ENCODE measurements at regions not wholly inside any gene's neighbourhood (a gene's known extent, or its start where the extent isn't known, plus 50 kb on each side); places are given as distances from the start of the nearest gene placed in this dataset.

DNA sequence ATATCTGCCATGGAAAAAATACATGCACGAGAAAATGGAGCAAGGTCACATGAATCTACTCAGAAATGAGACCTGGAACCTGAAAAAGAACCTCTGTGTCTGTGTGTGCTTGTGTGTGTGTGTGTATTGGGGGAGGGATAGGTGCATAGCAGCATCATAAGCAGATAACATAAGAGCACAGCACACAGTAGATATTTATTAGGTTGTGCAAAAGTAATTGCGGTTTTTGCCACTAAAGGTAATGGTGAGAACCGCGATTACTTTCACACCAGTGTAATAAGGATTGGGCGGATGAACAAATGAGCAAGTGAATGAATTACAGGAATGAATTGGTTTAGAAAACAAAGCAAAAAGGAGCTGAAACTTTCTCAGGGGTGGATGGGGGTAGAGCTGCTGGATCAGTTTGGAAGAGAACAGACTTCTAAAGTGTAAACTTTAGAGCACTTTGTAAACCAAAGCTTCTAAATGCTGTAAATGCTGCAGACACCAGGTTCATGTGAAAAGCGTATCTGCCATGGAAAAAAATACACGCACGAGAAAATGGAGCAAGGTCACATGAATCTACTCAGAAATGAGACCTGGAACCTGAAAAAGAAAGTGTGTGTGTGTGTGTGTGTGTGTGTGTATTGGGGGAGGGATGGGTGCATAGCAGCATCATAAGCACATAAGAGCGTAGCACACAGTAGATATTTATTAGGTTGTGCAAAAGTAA lies 156.9 kb downstream of the TOMM20 start:
- no peaks in the 10 kb centered on the region for H4K20me1 ChIP-seq (ENCODE audit: control insufficient read depth, insufficient read depth, insufficient read length)
- peak overlapping the region; percentile 55 for H4K5ac ChIP-seq (ENCODE audit: insufficient read length, low read depth, low read length)
- H2BK20ac ChIP-seq (ENCODE audit: low read depth, low read length, poor library complexity, severe bottlenecking): no peak overlapping the region
- peaks cover 10% of the 10 kb centered on the region; the same call in 1 of the 2 replicates for H3K4me1 ChIP-seq (ENCODE audit: insufficient read depth, low read length)
- no peak overlapping the region for H2AK5ac ChIP-seq (ENCODE audit: insufficient read length, low read length)
- no peak overlapping the region for H4K91ac ChIP-seq (ENCODE audit: insufficient read length, low read depth, low read length)
- peaks cover 1% of the 10 kb centered on the region; the same call in 1 of the 2 replicates for H3K27me3 Mint-ChIP-seq (ENCODE audit: low read depth)
- no peaks in the 10 kb centered on the region for H3K79me2 ChIP-seq (ENCODE audit: insufficient read depth, low read length)
- peak overlapping the region; percentile 62 for H3K27ac ChIP-seq (ENCODE audit: insufficient read length, low read depth, low read length)
- H3K4ac ChIP-seq (ENCODE audit: low read depth, low read length): no peak overlapping the region; the same call in 1 of the 2 replicates
- no peaks in the 10 kb centered on the region; the same call in 1 of the 2 replicates for H3K27me3 ChIP-seq (ENCODE audit: insufficient read depth, low read length)
- H2BK15ac ChIP-seq (ENCODE audit: low read depth, low read length): no peak overlapping the region
- no peak overlapping the region for H3T11ph ChIP-seq (ENCODE audit: low read length)
- no peak overlapping the region for H2AFZ ChIP-seq (ENCODE audit: low read length)
- DNase-seq: no peak
- H3K9ac ChIP-seq (ENCODE audit: extremely low read depth, insufficient read length, low read length): no peak overlapping the region
- no peak overlapping the region; the same call in 1 of the 2 replicates for H3K14ac ChIP-seq (ENCODE audit: insufficient read depth, low read length)
- H3K4me1 Mint-ChIP-seq: peaks cover 42 to 49% of the 10 kb centered on the region in 2 experiments
- no peaks in the 10 kb centered on the region for H3K9me3 ChIP-seq (ENCODE audit: control insufficient read depth, low read depth, low read length)
- no peaks in the 10 kb centered on the region; a peak in 1 of 5 replicates for H3K9me3 Mint-ChIP-seq
- H2BK12ac ChIP-seq (ENCODE audit: insufficient read length, low read depth, low read length): no peak overlapping the region
- H2BK120ac ChIP-seq (ENCODE audit: low read depth, low read length, poor library complexity, severe bottlenecking): no peak overlapping the region
- H3K79me1 ChIP-seq (ENCODE audit: insufficient read depth, low read depth, low read length, poor library complexity, severe bottlenecking): no peaks in the 10 kb centered on the region
- no peaks in the 10 kb centered on the region for H3K36me3 Mint-ChIP-seq (ENCODE audit: insufficient read depth in 1 of 3, low read depth in 3 of 3)
- peak overlapping the region in 2 of 3 experiments; percentile 27 to 97; a peak in 4 of 7 replicates for H3K27ac Mint-ChIP-seq
- no peak overlapping the region for H2BK5ac ChIP-seq (ENCODE audit: insufficient read length, low read length)
- H3K18ac ChIP-seq (ENCODE audit: insufficient read length, low read depth, low read length): peak overlapping the region; percentile 29
- H4K8ac ChIP-seq (replicated peaks; ENCODE audit: insufficient read length, low read depth, low read length): no peak overlapping the region
- TF ChIP-seq, protein P1, sequence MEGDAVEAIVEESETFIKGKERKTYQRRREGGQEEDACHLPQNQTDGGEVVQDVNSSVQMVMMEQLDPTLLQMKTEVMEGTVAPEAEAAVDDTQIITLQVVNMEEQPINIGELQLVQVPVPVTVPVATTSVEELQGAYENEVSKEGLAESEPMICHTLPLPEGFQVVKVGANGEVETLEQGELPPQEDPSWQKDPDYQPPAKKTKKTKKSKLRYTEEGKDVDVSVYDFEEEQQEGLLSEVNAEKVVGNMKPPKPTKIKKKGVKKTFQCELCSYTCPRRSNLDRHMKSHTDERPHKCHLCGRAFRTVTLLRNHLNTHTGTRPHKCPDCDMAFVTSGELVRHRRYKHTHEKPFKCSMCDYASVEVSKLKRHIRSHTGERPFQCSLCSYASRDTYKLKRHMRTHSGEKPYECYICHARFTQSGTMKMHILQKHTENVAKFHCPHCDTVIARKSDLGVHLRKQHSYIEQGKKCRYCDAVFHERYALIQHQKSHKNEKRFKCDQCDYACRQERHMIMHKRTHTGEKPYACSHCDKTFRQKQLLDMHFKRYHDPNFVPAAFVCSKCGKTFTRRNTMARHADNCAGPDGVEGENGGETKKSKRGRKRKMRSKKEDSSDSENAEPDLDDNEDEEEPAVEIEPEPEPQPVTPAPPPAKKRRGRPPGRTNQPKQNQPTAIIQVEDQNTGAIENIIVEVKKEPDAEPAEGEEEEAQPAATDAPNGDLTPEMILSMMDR (conservative IDR thresholded peaks at IDR 0.05): no peak
- H3K56ac ChIP-seq (ENCODE audit: insufficient read length, low read depth, low read length): no peak overlapping the region
- H3K4me3 Mint-ChIP-seq: no peak overlapping the region
- no CpG with 5 or more reads among the region's 9 CpGs for WGBS (ENCODE audit: extremely low coverage, insufficient read length, low lambda C conversion rate)
- peaks cover 3% of the 10 kb centered on the region for H3K23me2 ChIP-seq (ENCODE audit: insufficient read length, low read depth, low read length, poor library complexity, severe bottlenecking)
- H3K4me2 ChIP-seq (ENCODE audit: insufficient read depth, insufficient read length, low read length): no peak overlapping the region
- H3K23ac ChIP-seq (ENCODE audit: insufficient read length, low read depth, low read length): no peak overlapping the region

Data from H9 (cell line).